B cell (primary cell): ENCODE measurements at regions not wholly inside any gene's neighbourhood (a gene's known extent, or its start where the extent isn't known, plus 50 kb on each side); places are given as distances from the start of the nearest gene placed in this dataset.

Source experiments
- ATAC-seq: fragments of 200-7000 bp; cut with Tn5 transposase; one replicate; pipeline ENCODE4 v1.10.0; 2021; ENCODE audit warnings: low read depth, mild to moderate bottlenecking, moderate number of reproducible peaks, moderate library complexity
- CTCF ChIA-PET: fragments of 350-600 bp; sonication (Branson Sonifier 250); formaldehyde crosslinking; loops from one replicate; lab custom pipeline; 2021; ENCODE audit warnings: antibody characterized with exemption, inconsistent platforms; lab: Charles Lee
- POLR2A ChIA-PET: fragments of 350-600 bp; sonication (Branson Sonifier 250); formaldehyde crosslinking; loops from one replicate; lab custom pipeline; 2021; ENCODE audit warnings: antibody characterized with exemption; lab: Charles Lee
- DNase-seq: peaks from one replicate; pipeline ENCODE4 v3.0.0; 2013
- H2AFZ ChIP-seq: 2 replicates; pipeline ENCODE4 v1.6.1; 2012; ENCODE audit warnings: mild to moderate bottlenecking, low read depth, low read length; ENCODE audit not compliant: insufficient read depth, poor library complexity, severe bottlenecking
- H3K27ac ChIP-seq, 2 donors: 1 replicate in 1 of 2; 2 replicates in 1 of 2; pipeline ENCODE4 v1.5.1; 2012 to 2013; ENCODE audit warnings: low read length in 2 of 2, mild to moderate bottlenecking in 2 of 2, moderate library complexity in 1 of 2
- H3K27me3 ChIP-seq, 4 experiments: fragments of 200-600 bp in 1 of 4; sonication (generic) in 1 of 4; replicated peaks in 1 of 4; 1 replicate in 2 of 4; 2 replicates in 2 of 4; pipeline versions ENCODE4 v1.6.1 to v1.7.0; 2013 to 2016; ENCODE audit warnings: low read length in 3 of 4, mild to moderate bottlenecking in 2 of 4, mixed read lengths in 1 of 4, moderate library complexity in 1 of 4; ENCODE audit not compliant: insufficient read depth in 4 of 4, control insufficient read depth in 3 of 4; ENCODE audit errors: control extremely low read depth in 1 of 4
- H3K36me3 ChIP-seq, 2 experiments: replicated peaks in 1 of 2; 1 replicate in 1 of 2; 2 replicates in 1 of 2; pipeline versions ENCODE4 v1.6.1 to v1.7.1; 2013; ENCODE audit warnings: low read length in 1 of 2; ENCODE audit not compliant: insufficient read depth in 2 of 2, control insufficient read depth in 1 of 2; ENCODE audit errors: control extremely low read depth in 1 of 2, extremely low read depth in 1 of 2
- H3K4me1 ChIP-seq, 2 donors: fragments of 200-600 bp in 1 of 2; sonication (generic) in 1 of 2; 1 replicate in 1 of 2; 2 replicates in 1 of 2; pipeline versions ENCODE4 v1.5.1 to v1.6.1; 2013 to 2017; ENCODE audit warnings: low read length in 2 of 2; ENCODE audit not compliant: control insufficient read depth in 2 of 2, insufficient read depth in 2 of 2
- H3K4me2 ChIP-seq: replicated peaks from 2 replicates; pipeline ENCODE3; 2012; ENCODE audit warnings: mild to moderate bottlenecking, low read depth, low read length; ENCODE audit not compliant: poor library complexity, severe bottlenecking
- H3K4me3 ChIP-seq, 5 experiments: fragments of 200-600 bp in 1 of 5; sonication (generic) in 1 of 5; 1 replicate in 3 of 5; 2 replicates in 2 of 5; pipeline versions ENCODE4 v1.5.1 to v1.7.0; 2011 to 2016; ENCODE audit warnings: low read length in 4 of 5, mild to moderate bottlenecking in 4 of 5, low read depth in 2 of 5, control low read depth in 1 of 5, moderate library complexity in 1 of 5; ENCODE audit not compliant: insufficient read depth in 1 of 5; ENCODE audit errors: control extremely low read depth in 1 of 5, extremely low read depth in 1 of 5
- H3K79me2 ChIP-seq: fragments of 200-600 bp; sonication (generic); one replicate; pipeline ENCODE4 v1.6.0; 2016; ENCODE audit warnings: low read length; ENCODE audit not compliant: control insufficient read depth, insufficient read depth
- H3K9ac ChIP-seq: fragments of 200-600 bp; sonication (generic); 2 replicates; pipeline ENCODE4 v1.6.1; 2017; ENCODE audit warnings: mild to moderate bottlenecking, low read length, moderate library complexity
- H3K9me3 ChIP-seq, 3 donors: one replicate each; pipeline versions ENCODE4 v1.6.1 to v1.7.1; 2013; ENCODE audit warnings: low read length in 2 of 3; ENCODE audit not compliant: control insufficient read depth in 2 of 3, insufficient read depth in 1 of 3; ENCODE audit errors: control extremely low read depth in 1 of 3
- H4K20me1 ChIP-seq: 2 replicates; pipeline ENCODE4 v1.6.0; 2012; ENCODE audit warnings: mild to moderate bottlenecking, low read length; ENCODE audit not compliant: insufficient read depth, control insufficient read depth, poor library complexity, severe bottlenecking
- H3K27ac Mint-ChIP-seq: one replicate; pipeline ENCODE4 v1.8.0; 2021; ENCODE audit warnings: mixed read lengths
- H3K27me3 Mint-ChIP-seq: one replicate; pipeline ENCODE4 v1.8.0; 2021; ENCODE audit warnings: mixed read lengths
- H3K4me1 Mint-ChIP-seq: one replicate; pipeline ENCODE4 v1.8.0; 2021; ENCODE audit warnings: mixed read lengths
- H3K4me3 Mint-ChIP-seq: one replicate; pipeline ENCODE4 v1.8.0; 2021; ENCODE audit warnings: mixed read lengths
- H3K9me3 Mint-ChIP-seq: one replicate; pipeline ENCODE4 v1.8.0; 2022; ENCODE audit warnings: mixed read lengths; ENCODE audit not compliant: insufficient read depth
- EZH2 ChIP-seq: IDR thresholded peaks from 2 replicates; pipeline ENCODE4 v1.6.1; 2012; ENCODE audit warnings: borderline replicate concordance, low read depth, mild to moderate bottlenecking, moderate library complexity, low read length; ENCODE audit not compliant: insufficient read depth, poor library complexity, severe bottlenecking
- WGBS: methylation state at CpG from one replicate; pipeline ENCODE4 v1.1.5; 2013; ENCODE audit warnings: missing lambda C conversion rate; ENCODE audit not compliant: insufficient coverage; 5-methylcytosine and 5-hydroxymethylcytosine counted together
- intact Hi-C: fragments of 100-400 bp; cut with micrococcal nuclease; formaldehyde crosslinking; loops from one replicate; pipeline ENCODE4 v1.10.0; 2022
- TF ChIP-seq, protein P1 (sequence below): fragments of 200-600 bp; IDR thresholded peaks from one replicate; pipeline ENCODE4 v1.8.0; 2022; ENCODE audit warnings: antibody characterized with exemption, mild to moderate bottlenecking

DNA sequence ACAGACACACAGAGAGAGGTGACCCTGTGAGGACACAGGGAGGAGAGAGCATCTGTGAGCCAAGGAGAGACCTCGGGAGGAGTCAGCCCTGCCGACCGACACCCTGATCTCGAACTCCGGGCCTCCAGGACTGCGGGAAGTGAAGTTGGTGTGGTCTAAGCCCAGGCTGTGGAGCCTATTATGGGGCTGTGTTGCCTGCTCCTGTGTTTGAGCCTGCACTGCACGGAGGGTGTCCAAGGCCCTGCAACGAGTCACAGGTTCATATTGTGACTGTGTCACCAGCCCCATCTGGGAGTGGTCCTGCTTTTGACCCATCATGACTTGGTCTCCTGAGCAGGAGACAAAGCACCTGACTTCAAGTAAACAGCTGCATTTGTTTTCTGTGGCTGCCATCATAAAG lies 186.0 kb upstream of the AJAP1 start:
- no peak overlapping the region for H3K9ac ChIP-seq
- POLR2A ChIA-PET: no interaction called here
- Mint-ChIP-seq H3K27me3 (peaks cover 5% of the 10 kb centered on the region), H3K4me3 (no peak overlapping the region), H3K4me1 (no peaks in the 10 kb centered on the region), H3K27ac (no peak overlapping the region), H3K9me3 (peaks cover 2% of the 10 kb centered on the region)
- CTCF ChIA-PET: no interaction called here
- peaks cover 0 to 2% (median 0%) of the 10 kb centered on the region in 4 experiments for H3K27me3 ChIP-seq
- no peaks in the 10 kb centered on the region for H3K36me3 ChIP-seq
- no peak for DNase-seq
- no peak overlapping the region for H2AFZ ChIP-seq
- no peak overlapping the region for H3K27ac ChIP-seq
- peaks cover 0 to 10% (median 0%) of the 10 kb centered on the region in 3 donors for H3K9me3 ChIP-seq
- H3K4me1 ChIP-seq: no peaks in the 10 kb centered on the region
- H3K79me2 ChIP-seq: no peaks in the 10 kb centered on the region
- H3K4me3 ChIP-seq: no peak overlapping the region
- ATAC-seq: no peak
- TF ChIP-seq, protein P1, sequence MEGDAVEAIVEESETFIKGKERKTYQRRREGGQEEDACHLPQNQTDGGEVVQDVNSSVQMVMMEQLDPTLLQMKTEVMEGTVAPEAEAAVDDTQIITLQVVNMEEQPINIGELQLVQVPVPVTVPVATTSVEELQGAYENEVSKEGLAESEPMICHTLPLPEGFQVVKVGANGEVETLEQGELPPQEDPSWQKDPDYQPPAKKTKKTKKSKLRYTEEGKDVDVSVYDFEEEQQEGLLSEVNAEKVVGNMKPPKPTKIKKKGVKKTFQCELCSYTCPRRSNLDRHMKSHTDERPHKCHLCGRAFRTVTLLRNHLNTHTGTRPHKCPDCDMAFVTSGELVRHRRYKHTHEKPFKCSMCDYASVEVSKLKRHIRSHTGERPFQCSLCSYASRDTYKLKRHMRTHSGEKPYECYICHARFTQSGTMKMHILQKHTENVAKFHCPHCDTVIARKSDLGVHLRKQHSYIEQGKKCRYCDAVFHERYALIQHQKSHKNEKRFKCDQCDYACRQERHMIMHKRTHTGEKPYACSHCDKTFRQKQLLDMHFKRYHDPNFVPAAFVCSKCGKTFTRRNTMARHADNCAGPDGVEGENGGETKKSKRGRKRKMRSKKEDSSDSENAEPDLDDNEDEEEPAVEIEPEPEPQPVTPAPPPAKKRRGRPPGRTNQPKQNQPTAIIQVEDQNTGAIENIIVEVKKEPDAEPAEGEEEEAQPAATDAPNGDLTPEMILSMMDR: no peak
- no peak for TF ChIP-seq EZH2
- H3K4me2 ChIP-seq: no peak overlapping the region
- H4K20me1 ChIP-seq: no peaks in the 10 kb centered on the region
- 83% methylated on average over 8 of the region's 8 CpGs for WGBS
- intact Hi-C loops: no loop called here

DNA sequence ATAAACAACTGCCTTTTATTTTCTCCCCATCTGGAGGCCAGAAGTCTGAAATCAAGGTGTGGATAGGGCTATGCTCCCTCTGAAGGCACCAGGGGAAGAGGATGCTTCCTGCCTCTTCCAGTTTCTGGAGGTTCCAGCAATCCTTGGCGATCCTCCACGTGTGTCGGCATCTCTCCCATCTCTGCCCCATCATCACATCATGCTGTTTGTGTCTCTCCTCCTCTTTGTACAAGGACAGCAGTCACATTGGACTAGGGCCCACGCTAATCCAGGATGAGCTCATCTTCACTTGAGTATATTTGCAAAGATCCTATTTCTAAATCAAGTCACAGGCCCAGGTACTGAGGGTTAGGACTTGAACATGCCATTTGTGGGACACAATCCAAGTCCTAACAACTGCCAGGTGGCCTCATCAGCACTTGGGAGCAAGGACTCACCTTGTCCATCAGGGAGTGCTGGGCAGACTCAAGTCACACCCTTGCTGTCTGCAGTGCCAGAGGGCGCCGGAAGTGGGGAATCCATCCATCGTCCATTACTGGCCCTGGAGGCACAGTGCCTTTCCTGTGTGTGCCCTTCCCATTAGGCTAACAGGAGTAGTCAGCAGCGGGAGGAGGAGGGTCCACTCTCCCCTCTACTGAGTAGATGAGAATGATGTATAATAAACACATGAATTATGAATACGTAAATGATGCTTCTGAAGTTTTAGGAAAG lies 185.4 kb upstream of the AJAP1 start:
- no peaks in the 10 kb centered on the region for H3K79me2 ChIP-seq
- Mint-ChIP-seq H3K4me1 (no peaks in the 10 kb centered on the region), H3K27ac (no peak overlapping the region), H3K9me3 (peaks cover 2% of the 10 kb centered on the region), H3K4me3 (no peak overlapping the region), H3K27me3 (peaks cover 8% of the 10 kb centered on the region)
- no peak overlapping the region for H3K4me3 ChIP-seq
- ChIA-PET POLR2A (no interaction called here), CTCF (no interaction called here)
- intact Hi-C loops: no loop called here
- H3K9me3 ChIP-seq: peaks cover 0 to 10% (median 0%) of the 10 kb centered on the region in 3 donors
- H2AFZ ChIP-seq: no peak overlapping the region
- H3K36me3 ChIP-seq: no peaks in the 10 kb centered on the region
- no peaks in the 10 kb centered on the region for H4K20me1 ChIP-seq
- H3K4me1 ChIP-seq: no peaks in the 10 kb centered on the region
- no peak overlapping the region for H3K4me2 ChIP-seq
- no peak overlapping the region for H3K27ac ChIP-seq
- TF ChIP-seq, protein P1: no peak
- no peak for TF ChIP-seq EZH2
- H3K27me3 ChIP-seq: peaks cover 0 to 2% (median 0%) of the 10 kb centered on the region in 4 experiments
- ATAC-seq: no peak
- 84% methylated on average over 6 of the region's 9 CpGs for WGBS
- H3K9ac ChIP-seq: no peak overlapping the region
- no peak for DNase-seq
